Liver (tissue), 8 donors: ENCODE measurements at regions not wholly inside any gene's neighbourhood (a gene's known extent, or its start where the extent isn't known, plus 50 kb on each side); places are given as distances from the start of the nearest gene placed in this dataset.

ENCODE experiments used
- DNase-seq: peaks from one replicate; pipeline ENCODE4 v3.0.0-alpha.2; 2017; ENCODE audit warnings: low spot score
- H3K27ac ChIP-seq, 2 donors: one replicate each; pipeline ENCODE4 v1.7.0; 2013; ENCODE audit warnings: inconsistent platforms in 2 of 2, low read length in 2 of 2, control low read depth in 1 of 2, low read depth in 1 of 2, mild to moderate bottlenecking in 1 of 2
- H3K27me3 ChIP-seq, 4 donors: one replicate each; pipeline versions ENCODE4 v1.6.1 to v1.7.0; 2013; ENCODE audit warnings: low read length in 3 of 4, inconsistent platforms in 1 of 4, mild to moderate bottlenecking in 1 of 4, moderate library complexity in 1 of 4; ENCODE audit not compliant: control insufficient read depth in 4 of 4, insufficient read depth in 4 of 4
- H3K36me3 ChIP-seq, 4 donors: one replicate each; pipeline versions ENCODE4 v1.6.1 to v1.7.0; 2013; ENCODE audit warnings: low read length in 3 of 4, mild to moderate bottlenecking in 3 of 4, low read depth in 1 of 4, moderate library complexity in 1 of 4; ENCODE audit not compliant: control insufficient read depth in 4 of 4, insufficient read depth in 3 of 4
- H3K4me1 ChIP-seq, 4 donors: one replicate each; pipeline versions ENCODE4 v1.6.1 to v1.7.0; 2013; ENCODE audit warnings: low read length in 3 of 4, mild to moderate bottlenecking in 3 of 4, moderate library complexity in 1 of 4; ENCODE audit not compliant: control insufficient read depth in 4 of 4, insufficient read depth in 4 of 4
- H3K4me3 ChIP-seq, 3 donors: one replicate each; pipeline versions ENCODE4 v1.6.1 to v1.7.0; 2013; ENCODE audit warnings: low read length in 3 of 3, control low read depth in 1 of 3, low read depth in 1 of 3, mild to moderate bottlenecking in 1 of 3
- H3K9ac ChIP-seq, 2 donors: one replicate each; pipeline ENCODE4 v1.7.0; 2013; ENCODE audit warnings: low read length in 2 of 2, mild to moderate bottlenecking in 2 of 2, moderate library complexity in 2 of 2, control low read depth in 1 of 2, low read depth in 1 of 2
- H3K9me3 ChIP-seq, 4 donors: one replicate each; pipeline versions ENCODE4 v1.6.1 to v1.7.0; 2013; ENCODE audit warnings: low read length in 3 of 4; ENCODE audit not compliant: control insufficient read depth in 4 of 4
- ATF3 ChIP-seq: IDR thresholded peaks from 2 replicates; pipeline ENCODE4 v1.6.1; 2016; ENCODE audit warnings: antibody characterized with exemption
- CTCF ChIP-seq: fragments of 150-350 bp; IDR thresholded peaks from 2 replicates; pipeline ENCODE4 v1.5.1; 2017; ENCODE audit warnings: improper control_type of control experiment, low read depth, low read length; ENCODE audit not compliant: missing input control
- EGR1 ChIP-seq, 2 donors: IDR thresholded peaks; 2 replicates each; pipeline ENCODE4 v1.6.1; 2016 to 2018; ENCODE audit warnings: antibody characterized with exemption in 2 of 2, low read depth in 2 of 2
- FOXA1 ChIP-seq: IDR thresholded peaks from 2 replicates; pipeline ENCODE4 v1.6.1; 2016; ENCODE audit warnings: antibody characterized with exemption
- FOXA2 ChIP-seq: IDR thresholded peaks from 2 replicates; pipeline ENCODE4 v1.6.1; 2016; ENCODE audit warnings: antibody characterized with exemption
- GABPA ChIP-seq, 2 donors: IDR thresholded peaks in 1 of 2; conservative IDR thresholded peaks in 1 of 2; 2 replicates each; pipeline ENCODE4 v1.6.1; 2016; ENCODE audit warnings: antibody characterized with exemption in 2 of 2, mild to moderate bottlenecking in 1 of 2, moderate library complexity in 1 of 2
- HNF4A ChIP-seq, 2 donors: conservative IDR thresholded peaks; 2 replicates each; pipeline ENCODE4 v1.6.1; 2016; ENCODE audit warnings: antibody characterized with exemption in 2 of 2, mild to moderate bottlenecking in 2 of 2
- HNF4G ChIP-seq: IDR thresholded peaks from 2 replicates; pipeline ENCODE4 v1.6.1; 2016; ENCODE audit warnings: antibody characterized with exemption
- JUND ChIP-seq, 2 donors: IDR thresholded peaks; 2 replicates each; pipeline ENCODE4 v1.6.1; 2016; ENCODE audit warnings: antibody characterized with exemption in 2 of 2
- MAX ChIP-seq: IDR thresholded peaks from 2 replicates; pipeline ENCODE4 v1.6.1; 2016; ENCODE audit warnings: antibody characterized with exemption
- NR2F2 ChIP-seq: IDR thresholded peaks from 2 replicates; pipeline ENCODE4 v1.6.1; 2016; ENCODE audit warnings: antibody characterized with exemption
- RAD21 ChIP-seq, 2 donors: IDR thresholded peaks; 2 replicates each; pipeline ENCODE4 v1.6.1; 2016; ENCODE audit warnings: antibody characterized with exemption in 2 of 2, mild to moderate bottlenecking in 2 of 2
- REST ChIP-seq: IDR thresholded peaks from 2 replicates; pipeline ENCODE4 v1.6.1; 2016; ENCODE audit warnings: antibody characterized with exemption, mild to moderate bottlenecking
- RXRA ChIP-seq, 2 donors: IDR thresholded peaks; 2 replicates each; pipeline ENCODE4 v1.6.1; 2017 to 2018; ENCODE audit warnings: antibody characterized with exemption in 2 of 2, mild to moderate bottlenecking in 1 of 2
- SP1 ChIP-seq: IDR thresholded peaks from 2 replicates; pipeline ENCODE4 v1.6.1; 2018; ENCODE audit warnings: antibody characterized with exemption, mild to moderate bottlenecking
- TAF1 ChIP-seq: conservative IDR thresholded peaks from 2 replicates; pipeline ENCODE4 v1.6.1; 2016; ENCODE audit warnings: antibody characterized with exemption, mild to moderate bottlenecking
- YY1 ChIP-seq: IDR thresholded peaks from 2 replicates; pipeline ENCODE4 v1.6.1; 2016; ENCODE audit warnings: antibody characterized with exemption, mild to moderate bottlenecking
- ZBTB33 ChIP-seq: IDR thresholded peaks from 2 replicates; pipeline ENCODE4 v1.6.1; 2016; ENCODE audit warnings: antibody characterized with exemption
- WGBS: extraction: QIAGEN DNeasy Blood & Tissue Kit; methylation state at CpG from one replicate; pipeline ENCODE4 v1.1.7; 2013; 5-methylcytosine and 5-hydroxymethylcytosine counted together
- donor health status: healthy.
- donor health status: healthy.
- donor health status: healthy.
- donor health status: healthy.
- donor health status: healthy.

- 77% methylated on average over 14 of the region's 14 CpGs for WGBS
- Histone ChIP-seq H3K9ac (no peak overlapping the region), H3K4me1 (no peaks in the 10 kb centered on the region), H3K4me3 (no peak overlapping the region), H3K9me3 (no peaks in the 10 kb centered on the region), H3K27me3 (no peaks in the 10 kb centered on the region), H3K27ac (no peak overlapping the region), H3K36me3 (no peaks in the 10 kb centered on the region)
- DNase-seq: no peak
- TF ChIP-seq HNF4G: no peak
- no peak for TF ChIP-seq GABPA (IDR thresholded peaks at IDR 0.05 in 1 of 2, conservative IDR thresholded peaks at IDR 0.05 in 1 of 2)
- no peak for TF ChIP-seq JUND (IDR thresholded peaks at IDR 0.05)
- no peak for TF ChIP-seq NR2F2
- no peak for TF ChIP-seq EGR1 (IDR thresholded peaks at IDR 0.05; ENCODE audit: low read depth in 2 of 2)
- no peak for TF ChIP-seq CTCF
- no peak for TF ChIP-seq FOXA1
- TF ChIP-seq HNF4A (conservative IDR thresholded peaks at IDR 0.05): no peak
- no peak for TF ChIP-seq SP1
- TF ChIP-seq MAX: no peak
- TF ChIP-seq ZBTB33: no peak
- TF ChIP-seq RXRA (IDR thresholded peaks at IDR 0.05): no peak
- no peak for TF ChIP-seq TAF1
- TF ChIP-seq FOXA2: no peak
- no peak for TF ChIP-seq ATF3
- no peak for TF ChIP-seq REST
- no peak for TF ChIP-seq YY1
- no peak for TF ChIP-seq RAD21 (IDR thresholded peaks at IDR 0.05)
Measured at GRCh38 chr2:5474716-5475115, 217.5 kb upstream of the SOX11 start.
